Panc1 (cell line): ENCODE measurements at regions not wholly inside any gene's neighbourhood (a gene's known extent, or its start where the extent isn't known, plus 50 kb on each side); places are given as distances from the start of the nearest gene placed in this dataset.

ENCODE experiments used
- ATAC-seq: fragments of 200-7000 bp; cut with Tn5 transposase; 2 replicates; pipeline ENCODE4 v1.9.1; 2020; ENCODE audit warnings: mild to moderate bottlenecking, moderate library complexity
- BruUV-seq: library from RNA; stranded (reverse); fragments of 400-500 nt; replicated peaks from 2 replicates; lab custom pipeline; 2021; lab: Mats Ljungman, UMichigan
- CTCF ChIA-PET: fragments of 300-600 bp; sonication (Branson Sonifier 250); formaldehyde crosslinking; loops from one replicate; lab custom pipeline; 2022; ENCODE audit warnings: antibody characterized with exemption; lab: Charles Lee
- POLR2A ChIA-PET: fragments of 300-600 bp; sonication (Branson Sonifier 250); formaldehyde crosslinking; loops from one replicate; lab custom pipeline; 2022; ENCODE audit warnings: antibody characterized with exemption; lab: Charles Lee
- DNase-seq: peaks from one replicate; pipeline ENCODE4 v3.0.0-alpha.2; 2010; ENCODE audit warnings: low read depth, low spot score
- H3K27ac ChIP-seq: 2 replicates; pipeline ENCODE4 v1.5.1; 2011; ENCODE audit warnings: mild to moderate bottlenecking, low read length, inconsistent platforms
- H3K27me3 ChIP-seq: fragments of 200-500 bp; sonication (Bioruptor generic); 2 replicates; pipeline ENCODE4 v1.6.0; 2014; ENCODE audit warnings: low read length, inconsistent platforms; ENCODE audit not compliant: control insufficient read depth, insufficient read depth
- H3K36me3 ChIP-seq: fragments of 200-500 bp; sonication (Bioruptor generic); 2 replicates; pipeline ENCODE4 v1.5.1; 2014; ENCODE audit warnings: inconsistent platforms, mild to moderate bottlenecking, low read length, moderate library complexity; ENCODE audit not compliant: control insufficient read depth, insufficient read depth
- H3K4me1 ChIP-seq: 2 replicates; pipeline ENCODE4 v1.5.1; 2011; ENCODE audit warnings: inconsistent platforms, mild to moderate bottlenecking, low read length, moderate library complexity; ENCODE audit not compliant: control insufficient read depth, insufficient read depth
- H3K4me3 ChIP-seq, 2 experiments: 2 replicates each; pipeline ENCODE4 v1.5.1; 2011 to 2012; ENCODE audit warnings: low read depth in 2 of 2, low read length in 2 of 2, mild to moderate bottlenecking in 2 of 2, inconsistent platforms in 1 of 2, moderate library complexity in 1 of 2
- H3K9me3 ChIP-seq: fragments of 200-500 bp; sonication (Bioruptor generic); 2 replicates; pipeline ENCODE4 v1.5.1; 2014; ENCODE audit warnings: low read depth, mild to moderate bottlenecking, inconsistent platforms, low read length, moderate library complexity; ENCODE audit not compliant: control insufficient read depth, insufficient read depth
- CTCF ChIP-seq: fragments of 450-650 bp; IDR thresholded peaks from 2 replicates; pipeline ENCODE4 v1.5.1; 2017; ENCODE audit warnings: mild to moderate bottlenecking
- POLR2AphosphoS5 ChIP-seq: IDR thresholded peaks from 2 replicates; pipeline ENCODE4 v1.6.1; 2012; ENCODE audit warnings: mild to moderate bottlenecking, low read depth, low read length, moderate library complexity
- REST ChIP-seq, 2 experiments: IDR thresholded peaks; 2 replicates each; pipeline ENCODE4 v1.6.1; 2011 to 2012; ENCODE audit warnings: low read depth in 2 of 2, control low read depth in 1 of 2, low read length in 1 of 2, mild to moderate bottlenecking in 1 of 2, moderate library complexity in 1 of 2; ENCODE audit not compliant: insufficient read depth in 1 of 2
- SIN3A ChIP-seq: IDR thresholded peaks from 2 replicates; pipeline ENCODE4 v1.6.1; 2012; ENCODE audit warnings: low read depth, mild to moderate bottlenecking, low read length, moderate library complexity, borderline replicate concordance; ENCODE audit not compliant: insufficient read depth
- TCF7L2 ChIP-seq: IDR thresholded peaks from 2 replicates; pipeline ENCODE4 v1.6.1; 2011; ENCODE audit warnings: mild to moderate bottlenecking, low read depth, low read length, inconsistent platforms
- in situ Hi-C: cut with HindIII; loops from 2 replicates; pipeline ENCODE4 v1.10.0; 2016; ENCODE audit warnings: low sequenced_read_pairs, low pct_unique_long_range_greater_than_20kb
- intact Hi-C: fragments of 100-400 bp; cut with micrococcal nuclease; formaldehyde crosslinking; loops from one replicate; pipeline ENCODE4 v1.10.0; 2022; ENCODE audit not compliant: unreplicated experiment

DNA sequence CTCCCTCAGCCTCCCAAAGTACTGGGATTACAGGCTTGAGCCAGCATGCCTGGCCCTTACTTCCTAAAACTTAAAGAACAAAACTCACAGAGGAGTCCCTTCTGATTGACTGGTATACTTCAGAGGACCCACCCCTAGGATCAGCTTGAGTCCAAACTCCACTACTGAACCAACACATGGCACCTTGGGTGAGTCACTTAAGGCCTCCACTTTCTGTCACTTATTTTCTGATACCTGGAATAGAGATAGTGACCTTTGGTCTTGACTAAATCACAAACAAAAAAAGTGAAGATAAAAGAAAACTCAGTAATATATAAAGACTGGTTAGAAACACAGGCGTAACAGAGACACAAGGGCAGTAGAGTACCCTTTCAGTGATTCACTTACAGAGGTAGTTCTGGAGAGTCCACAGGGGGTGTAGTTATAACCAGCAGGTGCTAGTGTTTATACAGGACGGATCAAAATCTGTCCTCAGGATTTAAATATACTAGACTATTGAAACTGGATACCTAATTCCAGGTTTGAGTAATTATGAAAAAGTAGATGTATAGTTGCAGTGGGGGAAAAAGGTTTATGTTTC, 274.3 kb upstream of the ANKRD55 start:
- Histone ChIP-seq H3K27me3 (no peaks in the 10 kb centered on the region), H3K36me3 (no peaks in the 10 kb centered on the region), H3K4me3 (no peak overlapping the region), H3K4me1 (no peaks in the 10 kb centered on the region), H3K27ac (no peak overlapping the region), H3K9me3 (no peaks in the 10 kb centered on the region)
- CTCF ChIA-PET: no interaction called here
- no TSS peak for BruUV-seq
- intact Hi-C loops (no loop called here), in situ Hi-C loops (no loop called here)
- no peak for TF ChIP-seq POLR2AphosphoS5
- no peak for TF ChIP-seq TCF7L2
- no peak for TF ChIP-seq REST (IDR thresholded peaks at IDR 0.05; ENCODE audit: insufficient read depth in 1 of 2, low read depth in 2 of 2, low read length in 1 of 2)
- no peak for TF ChIP-seq CTCF
- TF ChIP-seq SIN3A: no peak
- ATAC-seq: no peak
- POLR2A ChIA-PET: interaction anchor here (0.6 kb wide), 1 partner anchor 108 kb away, joined by 4 read pairs; no protein-coding TSS in a partner anchor
- DNase-seq: no peak

- Histone ChIP-seq H3K4me3 (no peak overlapping the region), H3K9me3 (no peaks in the 10 kb centered on the region), H3K27ac (no peak overlapping the region), H3K36me3 (no peaks in the 10 kb centered on the region), H3K4me1 (no peaks in the 10 kb centered on the region), H3K27me3 (no peaks in the 10 kb centered on the region)
- in situ Hi-C loops (no loop called here), intact Hi-C loops (no loop called here)
- no peak for TF ChIP-seq SIN3A
- TF ChIP-seq POLR2AphosphoS5: no peak
- TF ChIP-seq CTCF: no peak
- no peak for TF ChIP-seq TCF7L2
- TF ChIP-seq REST (IDR thresholded peaks at IDR 0.05; ENCODE audit: insufficient read depth in 1 of 2, low read depth in 2 of 2, low read length in 1 of 2): no peak
- no TSS peak for BruUV-seq
- DNase-seq: no peak
- CTCF ChIA-PET: interaction anchor here (0.7 kb wide), 1 partner anchor 296 kb away, joined by 4 read pairs; no protein-coding TSS in a partner anchor
- no peak for ATAC-seq
- POLR2A ChIA-PET: no interaction called here
These were observed 273.3 kb upstream of the ANKRD55 start for GRCh38 chr5:56506211-56506965.
